Activated B cell treated with CpG ODN at 0.5 μM for 24 hours (primary cell): ENCODE measurements at regions not wholly inside any gene's neighbourhood (a gene's known extent, or its start where the extent isn't known, plus 50 kb on each side); places are given as distances from the start of the nearest gene placed in this dataset.

Experiments
- ATAC-seq: fragments of 200-7000 bp; cut with Tn5 transposase; one replicate; pipeline ENCODE4 v1.10.0; 2021; ENCODE audit warnings: low read depth, mild to moderate bottlenecking, moderate library complexity
- CTCF ChIA-PET: fragments of 350-600 bp; sonication (Branson Sonifier 250); formaldehyde crosslinking; loops from one replicate; lab custom pipeline; 2021; ENCODE audit warnings: antibody characterized with exemption; lab: Charles Lee
- POLR2A ChIA-PET: fragments of 350-600 bp; sonication (Branson Sonifier 250); formaldehyde crosslinking; loops from one replicate; lab custom pipeline; 2021; ENCODE audit warnings: antibody characterized with exemption; lab: Charles Lee
- DNase-seq: peaks from one replicate; pipeline ENCODE4 v3.0.0; 2022
- H3K27ac Mint-ChIP-seq: one replicate; pipeline ENCODE4 v1.8.0; 2020; ENCODE audit warnings: mixed read lengths
- H3K27me3 Mint-ChIP-seq: one replicate; pipeline ENCODE4 v1.8.0; 2021; ENCODE audit warnings: mixed read lengths
- H3K36me3 Mint-ChIP-seq: one replicate; pipeline ENCODE4 v1.8.0; 2021; ENCODE audit warnings: low read depth, mixed read lengths
- H3K4me1 Mint-ChIP-seq: one replicate; pipeline ENCODE4 v1.8.0; 2021; ENCODE audit warnings: mixed read lengths
- H3K4me3 Mint-ChIP-seq: one replicate; pipeline ENCODE4 v1.8.0; 2020; ENCODE audit warnings: mild to moderate bottlenecking, mixed read lengths
- H3K9me3 Mint-ChIP-seq: one replicate; pipeline ENCODE4 v1.8.0; 2020; ENCODE audit warnings: mixed read lengths
- CTCF ChIP-seq: fragments of 200-600 bp; IDR thresholded peaks from one replicate; pipeline ENCODE4 v1.8.0; 2022; ENCODE audit warnings: antibody characterized with exemption, mild to moderate bottlenecking
- intact Hi-C: fragments of 100-400 bp; cut with micrococcal nuclease; formaldehyde crosslinking; loops from one replicate; pipeline ENCODE4 v1.15.1; 2024

GRCh38 chrX:57772637-57773036 lies 92.6 kb upstream of the NLRP2B start:
- ChIA-PET POLR2A (no interaction called here), CTCF (no interaction called here)
- intact Hi-C loops = no loop called here
- no peak overlapping the region for H3K4me3 Mint-ChIP-seq
- H3K4me1 Mint-ChIP-seq = no peaks in the 10 kb centered on the region
- ATAC-seq (no peak), DNase-seq (no peak)
- TF ChIP-seq CTCF = no peak
- H3K9me3 Mint-ChIP-seq = peaks cover 1% of the 10 kb centered on the region
- H3K27me3 Mint-ChIP-seq = no peaks in the 10 kb centered on the region
- H3K36me3 Mint-ChIP-seq = no peaks in the 10 kb centered on the region
- no peak overlapping the region for H3K27ac Mint-ChIP-seq

GRCh38 chrX:57771689-57772088 lies 91.6 kb upstream of the NLRP2B start:
- no peak for ATAC-seq
- CTCF ChIA-PET = no interaction called here
- TF ChIP-seq CTCF = no peak

GRCh38 chrX:57752866-57753265 lies 72.8 kb upstream of the NLRP2B start:
- CTCF ChIA-PET = no interaction called here
- Mint-ChIP-seq H3K9me3 (peaks cover 21% of the 10 kb centered on the region), H3K4me1 (no peaks in the 10 kb centered on the region), H3K4me3 (no peak overlapping the region), H3K27ac (no peak overlapping the region), H3K36me3 (no peaks in the 10 kb centered on the region), H3K27me3 (no peaks in the 10 kb centered on the region)
- ATAC-seq = no peak
- intact Hi-C loops = no loop called here
- POLR2A ChIA-PET = no interaction called here
- no peak for DNase-seq
- no peak for TF ChIP-seq CTCF

More at GRCh38 chrX:57771689-57772088, 91.6 kb upstream of the NLRP2B start:
- Mint-ChIP-seq H3K27me3 (no peaks in the 10 kb centered on the region), H3K4me3 (no peak overlapping the region), H3K36me3 (no peaks in the 10 kb centered on the region), H3K9me3 (peaks cover 1% of the 10 kb centered on the region), H3K27ac (no peak overlapping the region), H3K4me1 (no peaks in the 10 kb centered on the region)
- DNase-seq = no peak
- POLR2A ChIA-PET = no interaction called here
- intact Hi-C loops = no loop called here

GRCh38 chrX:57741107-57741506 lies 61.0 kb upstream of the NLRP2B start:
- H3K27ac Mint-ChIP-seq = no peak overlapping the region
- H3K36me3 Mint-ChIP-seq = no peaks in the 10 kb centered on the region
- ChIA-PET POLR2A (no interaction called here), CTCF (no interaction called here)
- no peak for TF ChIP-seq CTCF
- no peaks in the 10 kb centered on the region for H3K27me3 Mint-ChIP-seq
- H3K9me3 Mint-ChIP-seq = no peaks in the 10 kb centered on the region
- no peak for ATAC-seq
- DNase-seq = no peak
- no peak overlapping the region for H3K4me3 Mint-ChIP-seq
- intact Hi-C loops = no loop called here
- no peaks in the 10 kb centered on the region for H3K4me1 Mint-ChIP-seq

GRCh38 chrX:57737881-57738280 lies 57.8 kb upstream of the NLRP2B start:
- intact Hi-C loops = no loop called here
- TF ChIP-seq CTCF = no peak
- H3K9me3 Mint-ChIP-seq = no peaks in the 10 kb centered on the region
- ChIA-PET POLR2A (no interaction called here), CTCF (no interaction called here)
- H3K27me3 Mint-ChIP-seq = no peaks in the 10 kb centered on the region
- ATAC-seq = no peak
- H3K4me3 Mint-ChIP-seq = no peak overlapping the region
- no peak overlapping the region for H3K27ac Mint-ChIP-seq
- no peak for DNase-seq
- H3K36me3 Mint-ChIP-seq = no peaks in the 10 kb centered on the region
- no peaks in the 10 kb centered on the region for H3K4me1 Mint-ChIP-seq
